ENCODE measurements at regions not wholly inside any gene's neighbourhood (a gene's known extent, or its start where the extent isn't known, plus 50 kb on each side); places are given as distances from the start of the nearest gene placed in this dataset.
"Not testable (repeated sequence)": the region's sequence is repeated elsewhere in the genome, so short reads cannot be mapped to it uniquely, and the experiment has no call there.

- not testable (repeated sequence) for DNase-seq
Measured at GRCh38 chr14:34381304-34381703, 80.7 kb downstream of the SPTSSA start.

- no peak for DNase-seq
Measured at GRCh38 chr14:34380471-34380845, 81.6 kb downstream of the SPTSSA start.

- no peak for DNase-seq
Measured at GRCh38 chr14:34379816-34380470, 82.1 kb downstream of the SPTSSA start.

GRCh38 chr14:34376649-34377267 lies 85.3 kb downstream of the SPTSSA start:
- DNase-seq, result no peak

- no peak for DNase-seq
Measured at GRCh38 chr14:34374998-34375740, 86.9 kb downstream of the SPTSSA start.

GRCh38 chr14:34373191-34373590 lies 88.8 kb downstream of the SPTSSA start:
- DNase-seq, result no peak

GRCh38 chr14:34372786-34373185 lies 89.3 kb downstream of the SPTSSA start:
- DNase-seq, result no peak

- DNase-seq, result no peak
Measured at GRCh38 chr14:34369648-34370030, 92.4 kb downstream of the SPTSSA start.

GRCh38 chr14:34368971-34369647 lies 92.9 kb downstream of the SPTSSA start:
- DNase-seq, result no peak

- DNase-seq, result no peak
Measured at GRCh38 chr14:34368115-34368970, 93.7 kb downstream of the SPTSSA start.

GRCh38 chr14:34365309-34365915 lies 96.6 kb downstream of the SPTSSA start:
- DNase-seq, result no peak

GRCh38 chr14:34364201-34364600 lies 97.8 kb downstream of the SPTSSA start:
- DNase-seq, result no peak

- no peak for DNase-seq
Measured at GRCh38 chr14:34363733-34364134, 98.3 kb downstream of the SPTSSA start.

- no peak for DNase-seq
Measured at GRCh38 chr14:34362641-34363251, 99.3 kb downstream of the SPTSSA start.

- DNase-seq, result no peak
Measured at GRCh38 chr14:34361504-34362011, 100.5 kb downstream of the SPTSSA start.

- DNase-seq, result no peak
Measured at GRCh38 chr14:34359420-34360117, 102.5 kb downstream of the SPTSSA start.

GRCh38 chr14:34356264-34356654 lies 105.8 kb downstream of the SPTSSA start:
- no peak for DNase-seq

- DNase-seq, result no peak
Measured at GRCh38 chr14:34355584-34356263, 106.3 kb downstream of the SPTSSA start.

GRCh38 chr14:34354556-34354955 lies 107.5 kb downstream of the SPTSSA start:
- no peak for DNase-seq

GRCh38 chr14:34350903-34351302 lies 111.1 kb downstream of the SPTSSA start:
- no peak for DNase-seq
